GM04503 (cell line): ENCODE measurements at regions not wholly inside any gene's neighbourhood (a gene's known extent, or its start where the extent isn't known, plus 50 kb on each side); places are given as distances from the start of the nearest gene placed in this dataset.
"Not testable (repeated sequence)": the region's sequence is repeated elsewhere in the genome, so short reads cannot be mapped to it uniquely, and the experiment has no call there.

Experiments
- DNase-seq: peaks from one replicate; pipeline ENCODE4 v3.0.0-alpha.2; 2012; ENCODE audit warnings: low read depth

DNA sequence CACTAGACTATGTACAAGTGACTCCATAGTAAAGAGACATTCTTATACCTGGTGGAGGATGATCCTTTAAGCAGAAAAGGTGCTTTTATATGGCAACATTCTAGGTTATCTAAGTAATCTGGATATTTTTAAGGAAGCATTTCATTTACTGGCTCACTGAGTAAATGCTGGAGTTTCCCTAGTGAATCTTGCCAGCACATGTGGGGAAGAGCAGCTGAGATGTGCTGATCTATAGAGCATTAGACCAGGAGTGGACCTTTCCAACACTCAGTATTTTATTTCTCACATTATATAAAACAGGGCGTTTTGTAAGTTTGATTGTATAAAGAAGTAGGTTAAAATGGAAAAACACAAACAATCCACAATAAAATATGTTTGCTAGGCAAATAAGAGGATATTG lies 478.5 kb downstream of the ATP23 start:
- no peak for DNase-seq

DNA sequence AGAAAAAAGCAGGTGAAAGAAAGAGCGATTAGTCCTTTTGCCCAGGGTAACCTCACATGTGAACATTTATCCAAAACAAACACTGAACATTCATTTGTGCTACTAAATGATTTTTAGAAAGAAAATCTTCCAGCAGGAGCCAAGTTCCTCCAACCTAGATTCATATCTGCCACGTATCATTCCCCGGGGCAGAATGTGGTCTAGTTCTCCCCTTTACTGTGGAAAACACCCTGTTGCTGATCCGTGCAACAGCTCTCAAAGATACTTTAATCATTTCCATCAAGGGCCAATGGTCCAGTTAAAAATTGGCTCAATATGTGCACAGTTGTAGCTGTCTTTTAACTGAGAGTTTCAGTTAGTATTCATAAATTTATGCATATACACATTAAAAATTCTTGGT lies 479.1 kb downstream of the ATP23 start:
- DNase-seq = no peak

DNA sequence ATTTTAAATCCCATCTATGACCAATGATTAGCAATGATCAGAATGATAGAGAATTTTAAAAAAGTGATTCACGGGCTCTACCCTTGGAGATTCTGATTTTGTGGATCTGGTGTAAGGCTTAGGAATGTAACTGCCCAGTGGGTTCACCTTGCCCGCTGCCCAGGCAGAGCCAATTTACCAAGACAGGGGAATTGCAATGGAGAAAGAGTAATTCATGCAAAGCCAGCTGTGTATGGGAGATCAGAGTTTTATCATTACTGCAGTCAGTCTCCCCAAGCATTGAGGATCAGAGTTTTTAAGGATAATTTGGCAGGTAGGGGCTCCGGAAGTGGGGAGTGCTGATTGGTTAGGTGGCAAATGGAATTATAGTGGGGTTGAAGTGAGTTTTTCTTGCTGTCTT lies 480.6 kb downstream of the ATP23 start:
- DNase-seq = no peak

DNA sequence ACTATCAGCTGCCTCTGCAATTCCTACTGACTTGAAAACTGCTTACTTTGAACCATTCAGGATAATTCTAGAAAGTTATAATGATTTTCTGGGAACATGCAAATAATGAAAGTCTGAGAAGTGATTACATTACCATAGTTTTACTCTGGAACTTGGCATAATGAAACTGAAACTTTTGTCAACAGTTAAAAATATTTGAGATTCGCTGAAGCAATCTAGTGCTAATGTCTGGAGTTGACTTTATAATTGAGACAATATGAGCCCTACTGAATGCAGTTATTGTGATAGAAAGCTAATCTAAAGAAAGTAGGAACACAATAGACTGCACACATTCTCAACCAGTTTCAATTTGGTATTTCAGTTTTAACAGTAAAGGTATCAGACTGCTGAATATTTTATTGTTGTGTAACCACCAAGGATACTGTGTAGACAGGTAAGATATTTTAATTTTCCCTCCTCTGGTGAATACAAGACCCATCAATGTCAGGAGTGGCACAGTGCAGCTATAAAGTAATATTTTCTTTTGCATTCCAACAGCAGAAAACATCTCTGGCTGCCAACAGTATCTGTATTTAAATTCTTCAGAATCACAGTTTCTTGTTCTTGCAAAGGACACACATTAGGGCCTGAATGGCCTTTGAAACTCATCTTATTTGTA lies 483.5 kb downstream of the ATP23 start:
- no peak for DNase-seq

DNA sequence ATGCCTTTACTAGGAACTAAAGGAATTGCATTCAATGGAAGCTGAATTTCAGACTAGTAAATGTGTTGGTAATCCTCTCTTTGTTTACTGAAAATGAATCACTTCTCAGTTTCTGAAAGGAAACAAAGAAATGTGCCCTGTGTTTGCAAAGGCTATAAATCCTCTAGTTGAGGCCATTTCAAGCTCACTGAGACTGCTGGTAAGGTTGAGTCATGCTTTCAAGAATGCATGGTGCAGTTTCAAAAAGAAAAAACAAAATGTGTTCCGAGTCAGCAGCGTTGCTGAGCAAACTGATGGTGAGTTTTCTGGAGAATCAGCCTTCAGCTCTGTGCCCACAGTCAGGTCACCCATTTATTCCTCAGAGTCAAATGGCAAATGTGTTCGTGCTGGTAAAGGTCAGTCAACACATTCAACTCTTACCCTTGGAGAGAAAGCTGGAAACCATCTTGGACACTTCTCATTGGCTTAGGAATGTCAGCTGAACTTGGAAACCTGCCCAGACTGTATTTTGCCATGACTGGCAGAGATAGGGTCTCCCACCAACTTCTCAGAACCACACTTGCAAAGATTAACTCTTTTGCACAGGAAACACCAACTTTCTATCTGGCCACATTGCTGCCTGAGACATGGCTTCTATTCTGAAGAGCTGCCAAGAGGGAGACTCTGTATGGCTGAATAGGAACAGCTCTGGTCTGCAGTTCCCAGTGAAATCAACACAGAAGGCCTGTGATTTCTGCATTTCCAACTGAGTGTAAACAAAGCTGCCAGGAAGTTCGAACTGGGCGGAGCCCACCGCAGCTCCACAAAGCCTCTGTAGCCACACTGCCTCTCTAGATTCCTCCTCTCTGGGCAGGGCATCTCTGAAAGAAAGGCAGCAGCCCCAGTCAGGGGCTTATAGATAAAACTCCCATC lies 484.4 kb downstream of the ATP23 start:
- peak; percentile 94 for DNase-seq

DNA sequence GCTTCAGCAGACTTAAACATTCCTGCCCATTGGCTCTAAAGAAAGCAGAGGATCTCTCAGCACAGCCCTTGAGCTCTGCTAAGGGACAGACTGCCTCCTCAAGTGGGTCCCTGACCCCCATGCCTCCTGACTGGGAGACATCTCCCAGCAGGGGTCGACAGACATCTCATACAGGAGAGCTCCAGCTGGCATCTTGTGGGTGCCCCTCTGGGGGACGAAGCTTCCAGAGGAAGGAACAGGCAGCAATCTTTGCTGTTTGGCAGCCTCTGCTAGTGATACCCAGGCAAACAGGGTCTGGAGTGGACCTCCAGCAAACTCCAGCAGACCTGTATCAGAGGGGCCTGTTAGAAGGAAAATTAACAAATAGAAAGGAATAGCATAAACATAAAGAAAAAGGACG lies 485.1 kb downstream of the ATP23 start:
- DNase-seq = not testable (repeated sequence)

DNA sequence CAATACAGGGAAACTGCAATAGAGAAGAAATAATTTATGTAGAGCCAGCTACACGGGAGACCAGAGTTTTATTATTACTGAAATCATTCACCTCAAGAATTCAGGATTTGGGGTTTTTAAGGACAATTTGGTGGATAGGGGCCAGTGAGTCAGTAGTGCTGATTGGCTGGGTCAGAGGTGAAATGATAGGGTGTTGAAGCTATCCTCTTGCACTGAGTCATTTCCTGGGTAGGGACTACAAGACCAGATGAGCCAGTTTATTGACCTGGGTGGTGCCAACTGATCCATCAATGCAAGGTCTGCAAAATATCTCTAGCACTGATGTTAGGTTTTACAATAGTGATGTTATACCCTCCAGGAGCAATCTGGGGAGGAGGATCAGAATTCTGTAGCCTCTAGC lies 486.3 kb downstream of the LRIG3 start:
- no peak for DNase-seq

DNA sequence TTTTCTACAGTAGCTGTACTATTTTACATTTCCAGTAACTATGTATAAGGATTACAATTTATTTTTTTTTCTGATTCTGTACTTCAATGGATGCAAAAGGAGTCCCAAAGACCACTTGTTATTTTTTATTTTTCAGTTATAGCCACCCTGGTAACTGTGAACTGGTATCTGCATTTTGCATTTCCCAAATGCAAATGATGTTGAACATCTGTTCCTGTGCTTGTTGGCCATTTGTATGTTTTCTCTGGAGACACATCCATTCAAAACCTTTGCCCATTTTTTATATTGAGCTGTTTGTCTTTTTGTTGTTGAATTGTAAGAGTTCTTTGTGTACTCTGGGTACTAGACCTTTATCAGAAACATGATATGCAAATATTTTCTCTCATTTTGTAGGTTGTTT lies 485.6 kb downstream of the LRIG3 start:
- DNase-seq = no peak

DNA sequence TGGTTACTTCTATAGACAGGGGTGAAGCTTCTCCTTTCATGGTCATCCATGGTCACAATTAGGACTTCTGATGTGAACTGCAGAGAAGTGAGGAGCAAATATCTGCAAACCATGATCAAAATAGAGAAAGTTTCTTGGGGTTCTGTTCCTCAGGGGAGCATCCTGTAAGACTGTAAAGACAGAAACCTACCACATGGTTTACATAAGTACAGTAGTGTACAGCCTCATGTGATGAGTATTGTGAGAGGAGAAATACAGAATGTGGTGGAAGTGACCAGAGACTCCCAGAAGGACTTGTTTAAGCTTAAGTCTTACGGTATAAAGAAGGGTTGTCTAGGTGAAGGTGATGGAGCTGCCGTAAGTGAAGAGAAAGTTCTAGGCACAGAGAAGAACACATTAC lies 484.7 kb downstream of the LRIG3 start:
- no peak for DNase-seq

DNA sequence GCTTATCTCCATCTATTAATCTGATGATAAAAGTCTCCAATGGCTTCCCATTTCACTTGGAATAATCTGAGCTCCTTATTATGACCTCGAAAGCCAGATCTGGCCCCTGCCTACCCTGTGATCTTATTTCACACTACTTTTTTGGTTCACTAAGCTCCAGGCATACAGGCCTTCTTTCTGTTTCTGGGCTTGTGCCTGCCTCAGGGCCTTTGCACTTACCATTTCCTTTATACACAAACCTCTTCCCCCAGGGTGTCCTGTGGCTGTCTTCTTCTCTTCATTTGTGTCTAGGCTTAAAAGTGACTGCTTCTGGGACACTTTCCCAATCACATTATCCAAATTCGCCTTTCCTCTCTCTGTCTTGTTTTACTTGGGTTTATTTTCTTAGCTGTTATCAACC lies 478.8 kb downstream of the LRIG3 start:
- no peak for DNase-seq

DNA sequence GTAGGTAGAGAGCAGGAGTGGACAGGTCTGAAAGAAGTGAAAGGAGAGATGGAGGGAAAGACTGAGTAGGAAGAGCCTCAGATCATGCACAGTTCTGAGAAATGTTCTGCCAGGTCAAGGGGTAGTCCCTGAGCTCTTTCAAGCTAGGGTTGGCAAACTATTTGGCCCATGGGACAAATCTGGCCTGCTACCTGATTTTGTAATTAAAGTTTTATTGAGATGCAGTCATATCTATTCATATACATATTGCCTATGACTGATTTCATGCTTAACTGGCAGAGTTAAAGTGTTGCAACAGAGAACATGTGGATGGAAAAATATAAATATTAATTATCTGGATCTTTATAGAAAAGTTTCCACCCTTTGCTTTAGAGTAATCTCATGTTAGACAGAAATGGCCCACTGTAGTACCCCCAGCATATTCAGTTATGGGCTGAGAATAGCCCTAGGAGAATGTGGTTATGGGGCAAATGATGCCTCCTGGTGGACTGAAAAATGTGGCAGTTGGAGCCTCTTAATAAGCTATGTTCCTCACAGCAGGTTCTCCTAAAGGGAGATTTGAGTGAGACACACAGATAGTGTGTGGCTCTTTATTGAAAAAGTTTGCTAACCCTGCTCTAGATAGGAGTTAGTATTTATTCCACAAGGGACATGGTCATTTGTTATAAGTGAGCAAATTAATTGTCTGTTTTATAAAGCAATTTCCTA lies 476.9 kb downstream of the LRIG3 start:
- no peak for DNase-seq

DNA sequence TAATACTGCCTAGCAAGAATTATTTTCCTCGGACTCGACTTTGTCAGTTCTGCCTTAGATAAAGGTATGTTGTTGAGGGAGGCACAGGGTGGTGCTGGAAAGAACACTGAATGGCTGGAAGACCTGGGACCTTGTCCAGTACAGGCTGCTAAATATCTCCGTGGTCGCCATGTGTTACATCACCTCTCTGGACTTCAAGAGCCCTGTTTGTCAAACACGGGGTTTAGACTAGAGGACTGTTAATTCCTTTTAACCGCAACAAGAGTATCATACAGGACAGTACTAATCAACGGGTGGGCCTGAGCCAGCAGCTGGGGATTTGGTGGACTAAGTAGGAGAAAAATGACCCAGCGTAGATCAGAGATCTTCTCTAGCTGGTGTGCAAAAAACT lies 476.3 kb downstream of the LRIG3 start:
- DNase-seq = no peak

DNA sequence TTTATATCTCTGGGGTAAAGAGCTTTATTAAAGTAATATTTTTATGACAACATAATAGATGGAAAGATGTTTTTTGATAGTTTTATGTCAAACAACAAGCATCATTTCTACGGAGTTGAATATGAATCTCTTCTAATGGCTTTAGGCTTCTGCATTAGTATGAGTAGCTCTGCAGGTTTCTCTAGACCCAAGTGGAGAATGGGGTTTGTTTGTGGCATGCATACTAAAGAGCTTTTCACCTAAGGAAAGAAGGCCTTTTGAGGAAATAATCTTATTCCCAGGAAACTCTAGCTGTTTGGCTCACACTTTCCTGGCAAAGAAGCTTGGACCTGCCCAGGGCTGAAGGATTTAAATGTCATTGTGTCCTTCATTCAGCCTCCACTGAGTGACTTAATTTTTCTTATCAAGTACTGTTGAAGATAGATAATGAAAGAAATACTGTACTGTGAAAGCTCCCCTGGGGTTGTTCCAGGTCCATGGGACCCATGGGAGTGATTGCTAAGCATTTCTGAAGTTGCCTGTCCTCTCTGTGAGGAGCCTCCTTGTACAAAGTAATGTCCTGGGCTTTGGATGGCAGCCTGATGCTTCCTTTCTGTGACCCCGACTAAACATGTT lies 469.3 kb downstream of the LRIG3 start:
- DNase-seq = no peak

DNA sequence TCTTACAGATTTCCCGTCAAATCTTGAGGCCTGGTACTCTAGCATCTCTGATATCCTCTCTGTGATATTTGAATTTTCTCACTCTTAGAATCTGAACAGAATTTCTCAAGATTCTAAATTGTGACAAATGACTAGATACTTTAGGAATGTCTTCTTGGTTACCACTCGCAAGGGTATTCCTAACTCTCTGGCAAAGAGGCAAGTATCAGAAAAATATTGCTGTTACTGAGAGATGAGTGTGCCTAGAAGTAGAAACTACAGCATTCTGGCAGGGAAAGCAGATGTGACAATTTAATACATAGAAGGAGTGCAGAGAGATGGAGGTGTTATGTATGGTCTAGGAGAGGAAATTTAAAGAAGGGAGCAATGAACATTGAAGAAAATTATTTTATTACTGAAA lies 467.8 kb downstream of the LRIG3 start:
- DNase-seq = peak; percentile 56

DNA sequence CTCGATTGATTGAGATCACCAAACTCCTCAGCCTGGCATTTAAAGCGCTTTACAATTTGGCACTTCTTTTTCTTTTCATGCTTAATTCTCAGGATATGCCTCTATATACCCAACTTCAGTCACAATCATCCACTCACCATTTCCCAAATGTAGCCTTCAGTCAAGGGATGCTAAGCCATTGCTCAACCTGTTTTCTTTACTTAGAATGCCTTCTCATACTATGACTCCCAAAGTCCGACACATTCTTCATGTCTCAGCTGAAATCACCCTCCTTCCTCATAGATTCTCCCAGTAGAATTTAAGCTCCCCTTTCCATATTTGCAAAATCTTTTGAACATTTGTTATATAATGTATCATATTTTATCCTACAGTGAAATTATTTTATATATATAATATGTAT lies 467.0 kb downstream of the LRIG3 start:
- DNase-seq = no peak

DNA sequence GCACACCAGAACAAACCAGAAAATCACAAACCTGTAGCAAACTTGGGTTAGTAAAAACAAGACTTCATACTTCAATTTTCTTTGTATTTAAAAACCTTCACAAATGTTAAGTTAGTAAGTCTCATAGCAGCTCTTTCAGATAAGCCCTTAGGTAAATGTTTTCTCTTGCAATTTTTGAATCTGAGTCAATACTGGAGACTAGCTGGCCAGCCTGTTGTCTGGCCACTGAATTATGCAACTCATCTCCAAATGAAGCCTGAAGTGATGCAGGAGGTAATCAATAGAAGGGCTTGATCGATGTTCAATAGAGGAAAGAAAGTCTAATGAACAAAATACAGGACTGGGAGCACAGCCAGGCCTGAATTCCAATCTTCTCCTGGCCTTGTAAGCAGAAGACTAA lies 465.2 kb downstream of the LRIG3 start:
- no peak for DNase-seq

DNA sequence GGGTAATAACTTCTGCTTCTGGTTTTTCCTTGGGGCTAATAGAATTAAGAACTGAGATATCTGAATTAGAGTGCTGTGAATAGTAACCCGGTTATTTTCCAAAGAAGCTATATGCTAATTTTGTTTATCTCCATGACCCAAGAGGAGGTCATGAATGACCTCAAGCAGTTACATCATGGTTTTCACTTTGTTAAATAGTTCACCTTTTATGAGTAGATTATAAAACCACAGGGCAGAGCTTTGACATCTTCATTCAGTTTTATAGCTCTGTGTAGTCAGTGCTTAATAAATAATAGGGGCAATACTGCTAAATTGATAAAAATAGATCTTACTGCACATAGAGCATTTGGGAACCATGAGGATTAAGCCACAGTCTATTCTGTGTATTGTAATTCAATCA lies 462.2 kb downstream of the LRIG3 start:
- DNase-seq = no peak

DNA sequence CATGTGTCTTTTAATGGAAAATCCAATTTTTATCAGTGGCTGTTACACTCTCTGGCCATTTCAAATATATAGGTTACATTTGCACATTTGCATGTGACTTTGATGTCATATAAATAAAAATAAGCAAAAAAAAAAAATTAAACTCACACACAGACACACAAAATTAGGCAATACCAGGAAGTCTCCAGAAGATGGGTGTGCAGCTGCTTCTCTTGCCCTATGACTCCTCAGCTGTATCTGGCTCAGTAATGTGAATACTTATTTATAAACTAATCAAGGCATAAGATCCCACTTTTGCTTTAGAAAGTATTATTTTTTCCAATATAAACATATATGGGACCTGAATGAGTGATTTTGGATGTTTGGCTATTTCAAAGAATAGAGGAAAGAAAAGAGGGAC lies 461.1 kb downstream of the LRIG3 start:
- no peak for DNase-seq

DNA sequence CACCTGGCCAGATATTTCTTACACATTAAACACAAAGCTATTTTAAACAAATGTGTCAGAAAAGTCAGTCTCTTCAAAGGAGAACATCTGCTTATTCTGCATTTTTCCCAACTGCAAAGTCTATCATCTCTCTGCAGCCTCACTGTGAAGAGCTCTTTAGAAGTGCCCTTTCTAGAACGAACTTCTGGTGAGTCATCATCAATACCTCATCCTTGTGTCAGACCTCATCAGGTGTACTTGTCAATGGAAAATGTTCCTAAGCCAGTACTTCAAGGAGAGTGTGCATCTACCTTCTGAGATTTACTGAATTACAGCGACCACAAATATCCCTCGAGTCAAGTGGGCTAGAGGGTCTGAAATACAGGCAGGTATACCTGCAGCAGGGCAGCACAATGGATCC lies 457.3 kb downstream of the LRIG3 start:
- DNase-seq = no peak

DNA sequence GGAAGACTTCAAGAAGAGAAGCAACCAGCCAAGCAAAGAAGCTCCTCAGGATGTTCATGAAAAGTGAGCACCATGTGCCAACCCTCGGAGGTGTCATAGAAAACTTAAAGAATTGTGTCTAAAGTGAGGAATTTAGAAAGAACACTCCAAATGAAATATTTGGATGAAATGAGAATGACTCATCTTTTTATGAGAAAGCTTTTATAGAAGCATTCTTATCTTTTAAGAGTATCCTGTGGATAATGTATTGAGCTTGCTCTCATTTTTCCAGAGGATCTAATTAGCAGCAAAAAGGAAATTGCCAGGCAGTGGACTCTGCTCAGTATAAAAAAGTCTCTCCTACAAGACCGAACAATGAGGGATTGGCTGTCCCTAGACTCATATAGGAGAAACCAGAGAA lies 454.9 kb downstream of the LRIG3 start:
- DNase-seq = no peak

DNA sequence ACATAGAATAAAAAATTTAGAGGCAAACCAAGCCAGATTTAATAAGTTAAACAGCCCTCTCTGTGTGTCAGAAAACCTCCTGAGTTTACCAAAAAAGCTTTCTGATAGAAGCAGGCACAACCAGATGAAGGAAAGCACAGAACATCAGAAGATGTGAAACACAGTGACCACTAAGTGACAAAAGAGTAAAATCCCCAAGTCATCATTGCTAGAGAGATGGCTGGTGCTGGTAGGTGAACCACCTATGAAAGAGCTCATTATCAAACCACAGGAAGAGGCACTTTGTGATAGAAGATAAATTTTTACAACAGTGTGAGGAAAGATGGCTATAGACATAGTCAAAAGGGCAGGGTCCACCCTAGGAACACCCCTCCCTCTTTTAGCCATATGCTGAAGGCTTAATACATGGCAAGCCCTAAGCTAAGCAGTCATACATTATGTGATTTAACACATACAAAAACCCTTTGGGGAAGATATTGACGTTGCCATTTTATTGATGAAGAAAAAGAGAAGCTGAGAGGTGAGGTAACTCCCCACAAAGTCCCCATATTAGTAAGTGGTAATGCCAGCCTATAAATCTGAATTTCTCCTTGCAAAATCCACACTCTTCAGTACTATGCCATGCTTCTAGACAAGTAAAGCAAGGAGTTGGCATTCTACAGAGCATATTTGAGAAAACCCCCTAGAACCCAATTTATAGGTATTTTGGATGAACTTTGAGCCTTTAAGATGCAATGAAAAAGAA lies 449.9 kb downstream of the LRIG3 start:
- DNase-seq = no peak

DNA sequence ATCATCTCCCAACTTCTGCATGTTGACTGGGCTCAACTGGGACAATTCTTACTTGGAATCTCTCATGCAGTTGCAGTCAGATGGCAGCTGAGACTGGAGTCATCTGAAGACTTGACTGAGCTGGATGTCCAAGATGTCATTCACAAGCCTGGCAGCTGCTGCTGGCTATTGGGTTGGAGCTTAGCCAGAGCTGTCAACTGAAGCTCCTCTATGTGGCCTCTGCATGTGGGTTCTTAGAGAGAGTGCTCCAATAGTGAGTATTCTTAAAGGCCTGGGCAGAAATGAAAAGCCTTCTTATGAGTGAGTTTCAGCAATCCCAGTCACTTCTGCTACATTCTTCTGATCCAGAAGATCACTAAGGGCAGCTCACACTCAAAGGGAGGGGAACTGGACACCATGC lies 440.9 kb downstream of the LRIG3 start:
- DNase-seq = no peak
